Subcutaneous abdominal adipose tissue (tissue), 5 donors: ENCODE measurements at regions not wholly inside any gene's neighbourhood (a gene's known extent, or its start where the extent isn't known, plus 50 kb on each side); places are given as distances from the start of the nearest gene placed in this dataset.

Source experiments
- H3K27ac ChIP-seq: one replicate; pipeline ENCODE4 v1.7.0; 2013; ENCODE audit warnings: low read depth, mild to moderate bottlenecking, inconsistent platforms, low read length, moderate library complexity
- H3K27me3 ChIP-seq, 5 donors: one replicate each; pipeline ENCODE4 v1.7.0; 2013; ENCODE audit warnings: low read length in 5 of 5, inconsistent platforms in 1 of 5; ENCODE audit not compliant: control insufficient read depth in 5 of 5, insufficient read depth in 4 of 5
- H3K36me3 ChIP-seq, 5 donors: one replicate each; pipeline ENCODE4 v1.7.0; 2013; ENCODE audit warnings: low read length in 5 of 5; ENCODE audit not compliant: control insufficient read depth in 5 of 5, insufficient read depth in 5 of 5
- H3K4me1 ChIP-seq, 5 donors: one replicate each; pipeline ENCODE4 v1.7.0; 2013; ENCODE audit warnings: low read length in 5 of 5, mild to moderate bottlenecking in 3 of 5, moderate library complexity in 1 of 5; ENCODE audit not compliant: control insufficient read depth in 5 of 5, insufficient read depth in 5 of 5
- H3K4me3 ChIP-seq, 5 donors: one replicate each; pipeline ENCODE4 v1.7.0; 2013; ENCODE audit warnings: low read length in 5 of 5, low read depth in 1 of 5
- H3K9ac ChIP-seq, 5 donors: one replicate each; pipeline ENCODE4 v1.7.0; 2013; ENCODE audit warnings: low read length in 5 of 5, mild to moderate bottlenecking in 4 of 5, moderate library complexity in 3 of 5
- H3K9me3 ChIP-seq, 5 donors: one replicate each; pipeline ENCODE4 v1.7.0; 2013; ENCODE audit warnings: low read length in 5 of 5; ENCODE audit not compliant: control insufficient read depth in 5 of 5
- donor health status: healthy.
- donor health status: healthy.
- donor health status: healthy.
- donor health status: healthy.
- donor health status: healthy.

DNA sequence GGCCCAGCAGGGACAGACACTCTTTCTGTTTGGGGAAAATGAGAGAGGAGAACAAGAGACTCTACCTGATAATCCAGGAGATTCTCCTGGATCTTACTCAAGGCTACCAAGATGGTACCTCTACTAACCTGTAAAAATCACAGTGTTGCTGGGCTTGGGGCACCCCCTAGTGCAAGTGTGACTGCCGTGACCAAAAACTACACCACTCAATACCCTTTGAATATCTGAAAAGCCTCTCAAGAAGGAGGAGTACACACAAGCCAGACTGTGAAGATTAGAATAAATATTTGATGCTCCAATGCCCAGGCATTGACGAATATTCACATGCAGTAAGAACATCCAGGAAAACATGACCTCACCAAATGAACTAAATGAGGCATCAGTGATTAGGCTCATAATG lies 965.4 kb downstream of the LRFN5 start:
- Histone ChIP-seq H3K36me3 (no peaks in the 10 kb centered on the region), H3K27ac (no peak overlapping the region), H3K9ac (no peak overlapping the region), H3K4me3 (no peak overlapping the region), H3K4me1 (no peaks in the 10 kb centered on the region), H3K27me3 (no peaks in the 10 kb centered on the region), H3K9me3 (peaks cover 0 to 17% (median 9%) of the 10 kb centered on the region in 5 donors)

DNA sequence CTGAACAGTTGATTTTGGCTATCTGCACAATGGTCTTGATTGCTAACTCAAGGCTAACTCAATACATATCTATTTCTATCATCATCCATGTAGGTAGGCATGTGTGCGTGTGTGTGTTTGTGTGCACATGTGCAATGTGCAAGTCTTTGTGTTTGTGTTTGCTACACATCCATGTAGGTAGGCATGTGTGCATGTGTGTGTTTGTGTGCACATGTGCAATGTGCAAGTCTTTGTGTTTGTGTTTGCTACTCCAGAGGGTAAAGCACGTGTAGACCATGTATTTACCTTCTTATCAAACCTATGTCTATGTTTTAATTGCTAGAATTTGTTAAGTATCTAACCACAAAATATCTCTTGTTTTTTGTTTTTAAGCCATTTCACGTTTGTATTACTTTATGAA lies 962.6 kb downstream of the LRFN5 start:
- H3K36me3 ChIP-seq = no peaks in the 10 kb centered on the region

DNA sequence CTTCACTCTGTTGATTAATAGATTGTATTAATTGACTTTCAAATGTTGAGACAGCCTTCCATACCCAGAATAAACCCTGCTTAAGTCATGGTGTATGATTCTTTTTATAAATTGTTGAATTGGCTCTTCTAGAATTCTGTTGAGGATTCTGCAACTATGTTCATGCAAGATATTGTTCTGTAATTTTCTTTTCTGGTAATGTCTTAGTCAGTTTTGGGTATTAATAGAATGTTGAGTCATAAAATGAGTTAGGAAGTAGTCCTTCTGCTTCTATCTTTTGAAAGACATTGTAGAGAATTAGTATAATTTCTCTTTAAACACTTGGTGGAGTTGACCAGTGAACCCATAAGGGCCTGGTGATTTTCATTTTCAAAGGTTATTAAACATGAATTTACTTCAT lies 958.9 kb downstream of the LRFN5 start:
- H3K36me3 ChIP-seq = no peaks in the 10 kb centered on the region
- H3K4me3 ChIP-seq = no peak overlapping the region
- no peaks in the 10 kb centered on the region for H3K27me3 ChIP-seq
- no peaks in the 10 kb centered on the region for H3K4me1 ChIP-seq
- no peak overlapping the region for H3K9ac ChIP-seq
- no peak overlapping the region for H3K27ac ChIP-seq
- peaks cover 0 to 7% (median 0%) of the 10 kb centered on the region in 5 donors for H3K9me3 ChIP-seq

More for the DNA sequence above, 962.6 kb downstream of the LRFN5 start:
- H3K4me3 ChIP-seq = no peak overlapping the region
- H3K9ac ChIP-seq = no peak overlapping the region
- H3K4me1 ChIP-seq = no peaks in the 10 kb centered on the region
- peaks cover 0 to 7% (median 0%) of the 10 kb centered on the region in 5 donors for H3K9me3 ChIP-seq
- H3K27ac ChIP-seq = no peak overlapping the region
- no peaks in the 10 kb centered on the region for H3K27me3 ChIP-seq

DNA sequence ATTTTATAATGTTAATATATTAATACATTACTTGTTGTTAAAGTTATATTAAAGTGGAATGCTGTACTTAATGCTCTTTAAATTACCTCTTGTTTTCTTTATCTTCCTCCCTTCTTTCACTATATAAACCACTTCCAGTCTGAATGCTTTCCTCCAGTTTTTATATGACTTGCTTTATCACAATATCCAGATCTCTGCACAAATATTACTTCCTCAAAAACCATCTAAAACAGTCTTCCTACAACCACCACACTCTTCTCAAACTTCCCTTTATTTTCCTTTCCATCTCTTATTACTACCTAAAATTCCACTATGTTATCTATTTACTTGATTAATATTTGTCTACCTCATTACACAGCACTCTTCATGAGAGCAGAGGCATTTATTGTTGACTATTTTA lies 956.6 kb downstream of the LRFN5 start:
- H3K27ac ChIP-seq = no peak overlapping the region
- no peak overlapping the region for H3K9ac ChIP-seq
- no peaks in the 10 kb centered on the region for H3K27me3 ChIP-seq
- peaks cover 0 to 3% (median 0%) of the 10 kb centered on the region in 5 donors for H3K9me3 ChIP-seq
- no peaks in the 10 kb centered on the region for H3K4me1 ChIP-seq
- H3K4me3 ChIP-seq = no peak overlapping the region
- no peaks in the 10 kb centered on the region for H3K36me3 ChIP-seq

DNA sequence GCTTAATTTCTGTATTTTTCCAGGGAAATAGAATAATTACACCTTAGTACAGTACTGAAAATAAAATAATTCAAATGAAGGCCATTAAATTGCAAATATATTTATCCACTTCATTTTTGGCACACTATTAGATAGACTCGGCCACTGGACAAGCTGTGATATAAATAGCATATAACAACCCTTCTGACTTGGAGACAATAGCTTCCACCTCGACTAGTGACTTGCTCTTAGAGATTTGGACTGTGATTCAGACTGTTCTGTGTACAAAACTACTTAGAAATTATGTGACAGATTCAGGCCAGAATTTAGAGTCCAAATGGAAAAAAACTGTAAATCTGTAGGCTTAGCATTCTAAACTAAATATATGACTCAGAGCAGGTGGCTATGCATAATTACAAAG lies 949.9 kb downstream of the LRFN5 start:
- Histone ChIP-seq H3K27me3 (no peaks in the 10 kb centered on the region), H3K9ac (no peak overlapping the region), H3K27ac (no peak overlapping the region), H3K4me3 (no peak overlapping the region), H3K36me3 (no peaks in the 10 kb centered on the region), H3K4me1 (no peaks in the 10 kb centered on the region), H3K9me3 (no peaks in the 10 kb centered on the region)

DNA sequence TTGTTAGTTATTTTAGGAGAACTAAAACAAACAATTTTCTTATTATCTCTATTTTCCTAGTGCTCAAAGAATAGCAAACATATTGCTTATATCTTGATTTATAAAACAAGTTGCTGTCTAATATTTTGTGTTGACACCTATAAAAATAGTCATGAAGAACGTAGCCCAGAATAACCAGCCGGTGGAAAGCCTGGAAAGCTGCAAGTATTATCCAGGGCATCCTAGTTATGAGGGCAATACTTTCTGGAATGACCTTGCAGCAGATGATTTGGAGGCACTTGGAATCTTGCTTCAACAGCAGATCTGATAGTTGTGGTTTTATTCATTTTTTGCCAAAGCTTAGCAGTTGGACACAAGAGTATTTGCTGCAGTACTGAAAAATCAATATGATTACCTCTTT lies 948.7 kb downstream of the LRFN5 start:
- Histone ChIP-seq H3K4me1 (no peaks in the 10 kb centered on the region), H3K9me3 (no peaks in the 10 kb centered on the region), H3K36me3 (no peaks in the 10 kb centered on the region), H3K27me3 (no peaks in the 10 kb centered on the region), H3K27ac (no peak overlapping the region), H3K9ac (no peak overlapping the region), H3K4me3 (no peak overlapping the region)

DNA sequence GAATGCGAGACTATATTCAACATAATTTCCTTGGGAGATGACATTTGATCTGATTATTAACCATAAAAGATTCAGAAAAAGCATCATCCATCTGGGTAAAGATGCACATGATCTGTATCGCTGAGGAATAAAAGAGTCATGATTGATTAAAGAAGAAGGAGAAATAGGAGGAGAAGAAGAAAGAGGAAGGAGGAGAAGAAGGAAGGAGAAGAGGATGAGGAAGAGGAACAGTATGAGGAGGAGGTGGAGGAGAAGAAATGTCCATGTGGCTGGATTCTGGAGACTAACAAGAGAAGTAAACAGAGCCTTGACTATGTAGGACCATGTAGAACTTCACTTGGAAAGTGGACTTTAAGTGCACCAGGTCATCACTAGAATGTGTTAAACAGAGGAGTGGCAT lies 947.4 kb downstream of the LRFN5 start:
- Histone ChIP-seq H3K27ac (no peak overlapping the region), H3K27me3 (no peaks in the 10 kb centered on the region), H3K4me1 (no peaks in the 10 kb centered on the region), H3K36me3 (no peaks in the 10 kb centered on the region), H3K9me3 (peaks cover 0 to 3% (median 0%) of the 10 kb centered on the region in 5 donors), H3K4me3 (no peak overlapping the region), H3K9ac (no peak overlapping the region)

DNA sequence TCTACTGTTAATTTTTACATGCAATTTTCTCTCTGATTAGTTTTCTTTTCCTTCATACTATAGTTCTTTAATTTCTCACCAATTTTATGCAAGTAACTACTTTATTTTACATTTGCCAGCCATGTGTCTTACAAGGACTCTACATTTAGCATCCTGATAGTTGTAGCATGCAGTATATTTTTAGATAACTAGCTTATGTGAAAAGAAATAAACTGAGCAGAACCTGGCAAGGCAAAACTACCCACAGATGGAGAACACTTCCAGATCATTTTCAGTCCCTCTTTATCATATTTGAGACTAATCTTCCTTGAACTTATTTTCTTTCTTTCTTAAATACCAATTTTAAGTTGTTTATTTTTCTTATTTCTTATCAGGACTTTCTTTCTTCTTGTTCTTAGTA lies 943.6 kb downstream of the LRFN5 start:
- Histone ChIP-seq H3K4me1 (no peaks in the 10 kb centered on the region), H3K9ac (no peak overlapping the region), H3K27ac (no peak overlapping the region), H3K36me3 (no peaks in the 10 kb centered on the region), H3K27me3 (no peaks in the 10 kb centered on the region), H3K4me3 (no peak overlapping the region), H3K9me3 (peaks cover 0 to 3% (median 0%) of the 10 kb centered on the region in 5 donors)

DNA sequence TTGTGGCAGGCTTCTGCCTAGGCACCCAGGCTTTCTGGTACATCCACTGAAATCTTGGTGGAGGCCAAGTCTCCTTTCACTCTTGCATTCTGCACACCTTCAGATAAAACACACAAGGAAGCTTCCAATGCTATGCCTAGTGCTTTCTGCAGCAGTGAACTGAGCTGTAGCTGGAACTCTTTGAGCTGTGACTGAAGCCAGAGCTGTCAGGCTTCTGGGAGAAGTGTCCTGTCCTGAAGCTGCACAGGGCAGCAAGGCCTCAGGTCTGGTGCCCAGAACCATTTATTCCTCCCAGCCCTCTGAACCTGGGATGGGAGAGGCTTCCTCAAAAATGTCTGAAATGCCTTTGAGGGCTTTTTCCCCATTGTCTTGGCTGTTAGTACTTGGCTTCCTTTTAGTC lies 941.7 kb downstream of the LRFN5 start:
- H3K9me3 ChIP-seq = peaks cover 0 to 3% (median 0%) of the 10 kb centered on the region in 5 donors
- no peak overlapping the region for H3K4me3 ChIP-seq
- no peak overlapping the region for H3K9ac ChIP-seq
- no peaks in the 10 kb centered on the region for H3K27me3 ChIP-seq
- H3K4me1 ChIP-seq = no peaks in the 10 kb centered on the region
- no peaks in the 10 kb centered on the region for H3K36me3 ChIP-seq
- H3K27ac ChIP-seq = no peak overlapping the region

DNA sequence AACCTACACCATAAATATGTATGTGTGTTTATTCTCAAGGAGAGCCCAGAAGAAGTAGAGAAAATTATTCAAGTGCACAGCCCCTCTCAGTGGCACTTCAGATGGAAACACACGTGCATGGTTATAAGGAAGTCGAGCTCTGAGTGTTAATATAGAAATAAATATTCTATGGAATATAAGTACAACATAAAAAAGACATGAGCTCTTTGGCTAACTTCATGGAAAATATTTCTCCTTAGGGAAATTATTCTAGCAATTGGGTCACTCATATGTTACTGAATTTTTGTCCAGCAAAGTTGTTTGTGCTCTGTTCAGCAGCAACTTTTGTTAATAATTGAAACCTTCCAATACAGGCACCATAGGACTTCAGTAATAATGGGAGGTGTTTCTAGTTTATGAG lies 939.0 kb downstream of the LRFN5 start:
- H3K4me3 ChIP-seq = no peak overlapping the region
- no peak overlapping the region for H3K9ac ChIP-seq
- no peaks in the 10 kb centered on the region for H3K36me3 ChIP-seq
- no peaks in the 10 kb centered on the region for H3K4me1 ChIP-seq
- peaks cover 0 to 3% (median 0%) of the 10 kb centered on the region in 5 donors for H3K9me3 ChIP-seq
- H3K27ac ChIP-seq = no peak overlapping the region
- H3K27me3 ChIP-seq = no peaks in the 10 kb centered on the region

DNA sequence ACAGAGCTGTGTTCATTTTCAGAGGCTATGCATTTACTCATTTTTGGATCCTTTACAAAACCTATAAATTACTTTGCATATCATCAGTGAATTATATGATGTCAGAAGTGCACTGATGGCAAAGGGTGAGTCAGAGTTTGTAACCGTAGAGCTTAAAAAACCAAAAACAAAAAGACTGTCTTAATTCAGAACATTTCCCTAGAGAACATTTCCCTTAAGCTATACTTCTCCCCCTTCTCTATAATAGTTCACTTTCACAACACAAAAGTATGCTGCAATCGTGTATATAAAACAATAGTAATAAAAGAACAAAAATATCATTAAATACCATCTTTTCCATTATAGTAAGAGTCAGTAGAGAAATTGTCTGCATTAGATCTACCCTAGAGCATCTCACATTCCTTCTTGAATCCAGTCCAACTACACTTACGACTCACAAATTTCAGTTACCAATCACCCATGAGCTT lies 934.9 kb downstream of the LRFN5 start:
- Histone ChIP-seq H3K4me1 (no peaks in the 10 kb centered on the region), H3K36me3 (no peaks in the 10 kb centered on the region), H3K27me3 (no peaks in the 10 kb centered on the region), H3K9ac (no peak overlapping the region), H3K27ac (no peak overlapping the region), H3K9me3 (no peaks in the 10 kb centered on the region), H3K4me3 (no peak overlapping the region)
